NCI-H748 (cell line): ENCODE measurements at regions not wholly inside any gene's neighbourhood (a gene's known extent, or its start where the extent isn't known, plus 50 kb on each side); places are given as distances from the start of the nearest gene placed in this dataset.

Source experiments
- DNase-seq: peaks from one replicate; lab custom pipeline; 2025; ENCODE audit not compliant: unreplicated experiment; lab: John Stamatoyannopoulos, UW

GRCh38 chr13:85140192-85140591, 659.0 kb downstream of the SLITRK6 start:
- DNase-seq: no peak

- no peak for DNase-seq
These were observed 661.7 kb downstream of the SLITRK6 start for GRCh38 chr13:85137516-85137915.

DNA sequence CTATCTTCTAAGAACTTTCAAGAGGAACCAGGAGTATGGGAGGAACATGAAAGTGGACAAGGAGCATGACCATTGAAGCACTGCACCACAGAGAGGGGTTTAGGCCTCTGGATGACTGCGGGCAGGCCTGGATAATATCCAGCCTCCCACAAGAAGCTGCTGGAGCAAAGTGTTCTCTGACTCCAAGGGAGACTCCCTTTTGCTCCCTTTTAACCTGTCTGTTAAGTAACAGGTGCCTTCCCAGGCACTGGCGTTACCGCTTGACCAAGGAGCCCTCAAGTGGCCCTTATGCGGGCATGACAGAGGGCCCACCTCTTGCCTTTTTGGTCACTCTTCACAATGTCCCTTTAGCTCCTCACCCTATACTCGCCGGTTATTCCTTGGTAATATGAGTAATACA, 666.2 kb downstream of the SLITRK6 start:
- DNase-seq: no peak

DNA sequence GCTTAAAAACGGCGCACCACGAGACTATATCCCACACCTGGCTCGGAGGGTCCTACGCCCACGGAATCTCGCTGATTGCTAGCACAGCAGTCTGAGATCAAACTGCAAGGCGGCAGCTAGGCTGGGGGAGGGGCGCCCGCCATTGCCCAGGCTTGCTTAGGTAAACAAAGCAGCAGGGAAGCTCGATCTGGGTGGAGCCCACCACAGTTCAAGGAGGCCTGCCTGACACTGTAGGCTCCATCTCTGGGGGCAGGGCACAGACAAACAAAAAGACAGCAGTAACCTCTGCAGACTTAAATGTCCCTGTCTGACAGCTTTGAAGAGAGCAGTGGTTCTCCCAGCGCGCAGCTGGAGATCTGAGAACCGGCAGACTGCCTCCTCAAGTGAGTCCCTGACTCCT, 675.7 kb downstream of the SLITRK6 start:
- peak; percentile 48 for DNase-seq

DNA sequence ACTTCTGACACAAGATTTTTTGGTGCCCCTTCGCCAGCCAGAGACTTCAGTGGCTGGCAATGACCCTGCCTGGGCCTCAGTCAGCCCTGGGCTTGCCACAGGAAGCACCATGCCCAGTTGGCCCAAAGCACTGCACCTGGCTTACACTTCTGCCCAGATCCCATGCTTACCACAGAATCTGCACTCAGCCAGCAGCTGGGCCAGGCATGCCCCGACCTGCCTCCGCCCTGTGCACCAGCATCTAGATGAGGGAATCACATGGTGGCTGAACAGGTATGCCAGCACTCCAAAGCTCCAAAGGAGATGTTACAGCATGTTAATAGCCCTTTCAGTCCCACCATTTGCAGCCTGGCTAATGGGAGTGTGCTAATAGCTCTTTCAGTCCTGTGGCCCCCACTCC, 690.9 kb downstream of the SLITRK6 start:
- DNase-seq: peak; percentile 50

DNA sequence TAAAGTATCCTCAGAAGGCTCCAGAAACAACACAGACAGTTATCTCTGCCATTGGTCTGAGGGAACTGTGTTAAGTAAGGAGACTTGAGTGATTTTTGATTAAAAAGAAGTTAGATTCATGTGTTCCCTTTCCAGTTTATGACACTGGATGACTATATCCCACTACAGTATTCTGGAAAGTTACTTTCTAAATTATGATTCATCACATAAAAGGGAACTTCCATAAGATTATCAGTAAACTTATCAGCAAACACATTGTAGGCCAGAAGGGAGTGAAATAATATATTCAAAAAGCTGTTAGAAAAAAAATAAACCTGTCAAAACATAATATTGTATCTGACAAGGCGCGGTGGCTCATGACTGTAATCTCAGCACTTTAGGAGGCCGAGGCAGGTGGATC, 700.0 kb downstream of the SLITRK6 start:
- DNase-seq: no peak

GRCh38 chr13:85095418-85096272, 703.6 kb downstream of the SLITRK6 start:
- DNase-seq: no peak

- DNase-seq: no peak
These were observed 705.4 kb downstream of the SLITRK6 start for GRCh38 chr13:85093808-85094207.

- no peak for DNase-seq
These were observed 707.5 kb downstream of the SLITRK6 start for GRCh38 chr13:85091631-85092234.

DNA sequence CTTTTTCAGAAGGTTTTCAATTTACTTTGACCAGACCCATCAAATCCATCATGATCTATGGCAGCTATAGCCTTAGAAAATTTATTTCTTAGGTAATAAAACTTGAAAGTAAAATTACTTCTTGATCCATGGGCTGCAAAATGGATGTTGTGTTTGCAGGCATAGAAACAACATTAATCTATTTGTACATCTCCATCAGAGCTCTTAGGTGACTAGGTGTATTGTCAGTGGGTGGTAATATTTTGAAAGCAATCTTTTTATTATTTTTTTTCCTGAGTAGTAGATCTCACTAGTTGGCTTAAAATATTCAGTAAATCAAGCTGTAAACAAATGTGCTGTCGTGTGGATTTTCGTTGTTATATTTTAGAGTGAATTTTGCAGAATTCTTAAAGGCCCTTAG, 710.0 kb downstream of the SLITRK6 start:
- no peak for DNase-seq

DNA sequence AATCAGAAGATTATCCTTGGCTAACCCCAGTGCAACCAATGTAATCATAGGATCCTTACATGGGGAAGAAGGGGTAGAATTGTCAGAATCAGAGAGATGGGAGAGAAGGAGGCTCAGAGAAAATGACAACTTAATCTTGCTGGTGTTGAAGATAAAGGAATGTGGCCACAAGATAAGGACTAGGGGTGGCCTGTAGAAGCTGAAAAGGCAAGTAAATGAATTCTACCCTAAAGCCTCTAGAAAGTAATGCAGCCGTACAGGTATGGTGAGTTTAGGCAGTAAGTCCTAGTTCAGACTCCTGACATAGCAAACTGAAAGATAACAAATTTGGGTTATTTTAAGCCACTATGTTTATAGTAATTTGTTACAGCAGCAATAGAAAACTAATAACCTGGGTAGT, 718.5 kb downstream of the SLITRK6 start:
- no peak for DNase-seq

DNA sequence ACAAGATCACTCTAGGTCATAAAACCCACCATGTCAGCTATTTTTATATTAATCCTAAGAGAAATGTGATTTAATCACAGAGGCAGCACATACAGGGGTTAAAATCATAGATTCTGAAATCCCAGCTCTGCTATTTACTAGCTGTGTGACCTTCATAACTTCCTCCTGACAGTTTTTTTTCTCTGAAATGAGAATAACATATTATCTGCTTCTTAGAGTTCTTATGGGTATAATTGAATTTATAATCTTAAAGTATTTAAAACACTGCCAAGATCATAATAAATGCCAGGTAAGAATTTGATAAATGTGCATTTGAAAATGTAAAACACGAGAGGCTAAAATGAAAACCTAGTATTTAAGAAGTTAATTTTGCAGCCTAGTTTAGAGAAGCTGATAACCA, 722.9 kb downstream of the SLITRK6 start:
- no peak for DNase-seq

GRCh38 chr13:85074543-85075313, 724.5 kb downstream of the SLITRK6 start:
- DNase-seq: no peak

- DNase-seq: peak; percentile 45
These were observed 731.0 kb downstream of the SLITRK6 start for GRCh38 chr13:85068231-85068630.

- DNase-seq: peak; percentile 90
These were observed 759.0 kb downstream of the SLITRK6 start for GRCh38 chr13:85040215-85040614.

- DNase-seq: no peak
These were observed 767.4 kb downstream of the SLITRK6 start for GRCh38 chr13:85031771-85032170.

DNA sequence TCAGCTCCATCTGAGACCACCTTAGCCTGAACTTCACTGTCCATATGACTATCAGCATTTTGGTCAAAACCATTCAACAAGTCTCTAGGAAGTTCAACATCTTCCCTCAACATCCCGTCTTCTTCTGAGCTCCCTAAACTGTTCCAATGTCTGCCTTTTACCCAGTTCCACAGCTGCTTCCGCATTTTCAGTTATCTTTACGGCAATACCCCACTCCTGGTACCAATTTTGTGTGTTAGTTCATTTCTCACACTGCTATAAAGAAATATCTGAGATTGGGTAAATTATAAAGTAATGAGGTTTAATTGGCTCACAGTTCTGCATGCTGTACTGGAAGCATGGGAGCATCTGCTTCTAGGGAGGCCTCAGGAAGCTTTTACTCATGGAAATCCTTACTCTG, 771.2 kb downstream of the SLITRK6 start:
- DNase-seq: no peak

- no peak for DNase-seq
These were observed 780.1 kb downstream of the SLITRK6 start for GRCh38 chr13:85019121-85019520.

GRCh38 chr13:85013006-85013405, 786.2 kb downstream of the SLITRK6 start:
- DNase-seq: no peak

- no peak for DNase-seq
These were observed 789.8 kb downstream of the SLITRK6 start for GRCh38 chr13:85009447-85009846.

GRCh38 chr13:84999252-84999651, 800.0 kb downstream of the SLITRK6 start:
- no peak for DNase-seq

DNA sequence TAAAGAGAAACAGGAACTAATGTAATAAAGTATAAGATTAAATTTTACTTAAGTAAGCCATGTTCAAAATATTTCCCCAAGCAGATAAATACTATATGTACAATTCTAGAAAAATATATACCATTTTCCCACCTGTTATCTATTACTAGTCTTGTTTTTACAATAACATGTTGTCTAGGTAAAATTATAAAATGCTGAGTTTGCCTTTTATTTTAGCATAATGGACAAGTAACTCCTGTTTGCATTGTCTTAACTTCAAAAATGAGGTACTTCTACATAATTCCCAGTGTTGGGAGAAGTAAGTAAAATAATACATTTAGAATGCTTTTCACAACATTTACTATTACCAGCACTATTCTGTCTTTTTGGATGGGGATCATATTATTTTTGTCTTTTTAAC, 800.5 kb downstream of the SLITRK6 start:
- DNase-seq: no peak
